GM18499 (cell line): ENCODE measurements at regions not wholly inside any gene's neighbourhood (a gene's known extent, or its start where the extent isn't known, plus 50 kb on each side); places are given as distances from the start of the nearest gene placed in this dataset.

Source experiments
- ATAC-seq: cut with Tn5 transposase; IDR thresholded peaks from one replicate; pipeline ENCODE4 v1.9.1; 2021; ENCODE audit warnings: moderate number of reproducible peaks; ENCODE audit not compliant: insufficient read depth, unreplicated experiment

DNA sequence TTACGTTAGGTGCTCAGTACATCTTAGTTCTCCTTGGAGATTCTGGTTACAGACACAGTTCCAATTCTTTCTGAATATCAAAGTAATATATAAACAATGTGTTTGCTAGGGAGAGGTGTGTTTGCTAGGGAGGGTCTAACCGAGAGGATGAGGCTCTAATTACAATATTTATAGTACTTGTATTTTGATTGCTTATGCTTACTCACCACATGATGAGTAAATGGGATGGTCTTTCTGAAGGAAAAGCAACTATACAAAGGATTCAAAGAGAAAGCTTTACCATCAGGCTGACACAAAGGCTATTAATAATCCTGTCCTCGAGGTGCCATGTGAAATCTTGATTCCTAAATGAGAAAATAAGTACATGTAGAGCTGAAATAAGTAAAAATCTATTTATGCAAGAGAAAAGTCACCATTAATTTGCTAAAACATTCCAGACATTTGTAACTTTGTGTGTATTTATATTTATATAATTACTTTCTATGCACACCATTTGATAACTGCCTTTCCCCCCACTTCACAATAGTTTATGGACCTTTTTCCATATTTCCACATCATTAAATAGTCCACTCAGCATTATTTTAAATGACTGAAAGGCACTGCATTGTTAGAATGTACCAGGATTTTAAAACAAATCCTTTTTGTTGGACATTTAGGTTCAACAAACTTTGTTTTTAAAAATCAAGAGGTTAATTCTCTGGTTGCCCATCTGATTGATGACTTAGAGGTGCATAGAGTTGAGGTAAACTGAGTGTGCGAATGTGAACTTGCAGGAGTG, 94.5 kb upstream of the FN1 start:
- ATAC-seq = no peak

DNA sequence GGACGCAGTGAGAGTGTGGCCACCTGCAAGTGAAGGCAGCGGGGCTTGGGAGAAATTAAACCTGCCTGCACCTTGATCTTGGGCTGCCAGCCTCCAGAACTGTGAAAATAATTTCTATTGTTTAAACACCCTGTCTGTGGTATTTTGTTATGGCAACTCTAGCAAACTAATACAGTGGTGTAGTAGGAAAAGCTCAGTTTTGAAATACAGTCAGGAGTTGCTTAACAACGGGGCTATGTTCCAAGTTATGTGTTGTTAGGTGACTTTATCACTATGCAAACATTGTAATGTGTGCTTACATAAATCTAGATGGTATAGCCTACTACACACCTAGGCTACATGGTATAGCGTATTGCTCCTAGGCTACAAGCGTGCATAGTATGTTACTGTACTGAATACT, 93.4 kb upstream of the FN1 start:
- ATAC-seq = no peak

DNA sequence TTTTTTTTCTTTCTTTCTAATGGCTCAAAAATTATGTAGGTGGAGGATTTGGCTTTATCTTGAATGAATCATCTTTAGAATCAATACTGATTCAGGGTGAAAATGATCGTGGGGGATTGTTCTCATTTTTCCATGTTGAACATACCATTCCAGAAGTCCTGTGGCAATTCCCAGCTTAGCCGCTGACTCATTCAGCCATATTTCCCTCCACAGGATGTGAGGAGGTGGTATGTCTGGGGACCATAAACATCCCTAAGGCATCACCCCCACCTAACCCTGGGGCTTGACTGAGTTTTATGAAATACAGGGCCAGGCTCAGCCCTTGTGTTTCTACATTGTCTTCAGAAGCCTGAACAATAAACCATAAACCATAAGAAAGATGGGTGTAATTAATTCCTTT, 92.7 kb upstream of the FN1 start:
- ATAC-seq = no peak

DNA sequence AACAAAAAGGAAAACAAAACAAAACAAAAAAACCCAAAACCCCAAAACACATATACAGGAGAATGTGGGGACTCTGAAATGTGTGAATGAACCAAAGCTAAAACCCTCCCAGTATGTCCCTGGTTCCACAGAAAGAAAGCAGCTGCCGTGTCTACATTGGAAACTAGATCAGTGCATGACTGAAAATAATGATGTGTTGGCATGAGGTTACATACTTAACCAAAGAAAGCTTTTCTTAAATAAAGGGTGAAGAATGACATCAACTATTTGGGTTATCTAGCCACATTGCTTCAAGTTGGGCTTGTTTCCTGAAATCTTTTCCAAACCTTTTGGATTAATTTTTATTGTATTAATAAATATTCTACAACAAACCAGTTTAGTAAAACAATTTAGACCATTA, 91.9 kb upstream of the FN1 start:
- no peak for ATAC-seq

DNA sequence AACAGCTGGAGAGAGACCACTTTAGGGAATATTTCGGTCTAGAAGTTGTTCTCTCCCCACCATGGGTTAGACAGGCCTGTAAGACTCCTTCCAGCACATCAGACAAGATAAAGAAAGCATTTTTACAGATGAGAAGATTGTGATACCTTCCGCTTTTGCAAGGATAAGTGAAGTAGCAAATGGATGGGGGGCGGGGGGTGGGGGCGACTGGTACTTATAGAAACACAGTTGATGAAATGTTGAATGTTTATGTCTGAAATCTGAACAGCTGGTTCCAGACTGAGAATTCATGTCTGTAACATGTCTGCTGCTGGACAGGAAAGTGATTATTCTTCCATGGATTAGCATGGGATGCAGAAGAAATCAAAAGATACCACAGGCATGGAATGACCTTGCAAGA, 90.5 kb upstream of the FN1 start:
- ATAC-seq = no peak

DNA sequence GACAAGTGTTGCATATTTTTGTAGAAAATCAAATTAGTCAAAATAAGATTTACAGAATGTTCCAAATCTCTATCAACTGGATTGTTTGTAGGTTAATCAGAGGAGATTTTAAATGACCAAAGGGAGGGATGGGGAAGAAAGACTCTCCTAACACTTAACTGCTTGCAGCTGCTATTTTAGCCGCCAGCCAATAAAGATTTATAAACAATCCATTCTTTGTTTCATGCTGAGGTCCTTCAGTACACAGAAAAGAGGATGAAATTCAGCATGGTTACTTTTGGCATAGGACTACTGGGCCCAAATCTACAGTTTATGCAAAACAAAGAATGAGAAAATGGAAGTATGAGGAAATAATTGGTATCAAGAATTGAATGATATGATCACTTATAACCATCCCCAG, 86.4 kb upstream of the FN1 start:
- no peak for ATAC-seq

DNA sequence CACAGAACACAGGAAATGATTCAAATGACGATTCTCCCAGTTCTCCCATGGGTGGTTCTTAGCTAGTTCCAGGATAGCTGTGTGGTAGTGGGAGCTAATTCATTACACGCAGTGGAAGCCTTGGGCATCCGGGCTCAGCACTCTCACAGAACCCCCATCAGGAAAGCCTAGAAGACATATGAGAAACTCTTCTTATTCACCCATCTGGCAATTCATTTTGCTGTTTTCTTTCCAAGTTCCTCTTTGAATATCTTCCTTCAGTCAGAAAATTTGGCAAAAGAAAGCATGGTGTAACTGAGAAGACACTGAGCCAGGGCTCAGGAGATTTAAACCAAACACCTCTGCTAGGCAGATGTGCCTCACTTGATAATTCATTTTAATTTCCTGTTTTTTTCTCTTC, 85.2 kb upstream of the FN1 start:
- ATAC-seq = no peak

DNA sequence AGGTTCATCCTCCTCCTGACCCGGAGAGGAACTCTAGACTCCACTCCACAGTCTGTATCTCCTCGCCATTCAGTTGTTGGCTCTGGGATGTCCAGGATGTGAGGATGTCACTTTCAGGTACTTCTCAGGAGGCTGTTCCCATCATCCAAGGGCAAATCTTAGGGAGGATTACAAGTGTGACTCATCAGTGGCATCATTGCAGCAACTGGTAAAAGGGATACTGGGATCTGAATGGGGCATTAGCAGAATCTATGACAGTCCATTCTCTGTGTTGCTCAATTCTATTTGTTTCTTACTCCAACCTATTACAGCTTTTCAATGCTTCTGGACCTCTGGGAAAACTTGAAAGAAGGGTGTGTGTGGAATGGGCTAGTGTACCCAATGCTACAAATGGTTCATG, 81.5 kb upstream of the FN1 start:
- no peak for ATAC-seq

DNA sequence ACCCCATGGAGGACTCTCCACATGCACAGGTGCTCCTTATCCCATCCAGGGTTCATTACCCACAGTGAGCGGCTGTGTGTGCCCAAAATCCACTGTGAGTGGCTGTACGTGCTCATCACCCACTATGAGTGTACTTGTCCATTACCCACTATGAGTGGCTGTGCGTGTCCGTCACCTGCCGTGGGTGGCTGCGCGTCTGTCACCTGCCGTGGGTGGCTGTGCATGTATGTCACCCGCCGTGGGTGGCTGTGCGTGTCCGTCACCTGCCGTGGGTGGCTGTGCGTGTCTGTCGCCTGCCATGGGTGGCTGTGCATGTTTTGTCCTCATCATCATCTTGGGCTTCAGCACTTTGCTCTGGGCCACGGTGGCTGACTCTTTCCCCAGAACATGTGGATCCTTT, 78.6 kb upstream of the FN1 start:
- no peak for ATAC-seq

DNA sequence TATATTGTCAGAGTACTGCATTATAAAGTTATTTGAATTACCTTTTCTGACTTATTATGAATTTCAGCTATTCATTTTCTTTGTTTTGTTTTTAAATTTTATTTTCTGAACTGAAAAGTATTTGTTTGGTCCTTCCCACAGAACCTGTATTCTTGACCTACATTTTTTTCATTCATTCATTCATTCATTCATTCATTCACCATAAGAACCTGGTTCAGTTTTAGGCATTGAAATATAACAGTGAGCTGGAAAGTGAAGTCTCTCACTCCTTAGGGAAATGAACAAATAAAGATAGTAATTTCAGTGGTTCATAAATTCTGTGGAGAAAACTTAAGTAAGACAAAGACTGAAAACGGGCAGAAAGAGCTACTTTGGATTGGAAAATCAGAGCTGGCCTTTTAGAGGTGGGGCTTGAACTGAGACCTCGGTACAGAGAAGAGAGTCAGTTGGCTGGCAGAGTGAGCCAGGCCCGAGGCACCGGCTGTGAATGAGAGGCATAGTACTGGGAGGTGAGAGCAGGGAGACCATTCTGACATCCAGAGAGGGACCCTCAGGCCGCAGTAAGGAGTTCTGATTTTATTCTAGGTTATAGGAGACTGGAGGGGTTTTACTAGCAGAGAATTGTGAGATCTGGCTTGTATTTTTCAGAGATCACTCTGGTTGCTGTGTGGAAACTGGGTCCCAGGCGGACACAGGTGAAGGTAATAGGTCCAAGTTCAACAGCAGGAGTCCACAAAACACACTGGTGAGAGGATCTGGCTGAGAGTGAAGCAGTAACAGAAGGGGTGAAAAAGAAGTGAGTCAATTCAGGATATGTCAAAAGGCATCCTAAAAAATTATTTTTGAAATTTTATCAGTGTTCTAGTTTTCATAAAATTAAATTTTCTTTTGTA, 75.8 kb upstream of the FN1 start:
- ATAC-seq = no peak

DNA sequence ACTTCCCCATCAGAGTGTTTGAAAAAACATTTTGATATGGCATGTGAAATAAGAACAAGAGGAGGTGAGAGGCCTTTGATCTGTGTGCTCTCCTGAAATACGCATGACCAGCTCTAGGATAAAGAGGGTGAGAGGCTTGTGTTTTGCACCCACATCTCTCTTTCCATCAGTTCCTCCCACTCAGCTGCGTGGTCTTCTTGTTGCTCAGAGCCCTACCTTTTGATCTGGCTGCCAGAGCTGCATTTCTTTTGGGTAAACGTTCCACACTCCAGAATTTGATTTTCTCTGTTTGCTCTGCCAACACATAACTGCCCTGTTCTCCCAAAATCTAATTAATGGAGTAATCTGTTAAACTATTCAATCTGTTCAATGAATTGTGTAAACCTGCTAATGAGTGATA, 72.0 kb upstream of the FN1 start:
- ATAC-seq = no peak

DNA sequence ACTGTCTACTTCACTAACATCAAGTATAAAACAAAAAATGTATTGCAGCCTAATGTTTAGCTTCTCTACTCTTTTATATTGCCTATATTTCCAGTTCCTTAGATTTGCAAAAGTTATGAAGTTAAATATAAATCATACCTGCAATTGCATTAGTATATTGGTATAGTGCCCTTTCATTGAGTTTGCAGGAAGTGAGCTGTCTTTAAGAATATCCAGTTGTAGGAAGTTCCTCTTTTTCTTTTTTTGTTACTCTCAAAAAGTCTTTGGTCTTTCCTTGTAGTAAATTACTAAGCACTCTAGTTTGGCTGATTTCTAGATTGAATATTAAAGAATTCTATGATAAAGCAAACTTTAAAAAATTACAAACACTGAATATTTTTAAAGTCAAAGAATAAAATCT, 71.3 kb upstream of the FN1 start:
- ATAC-seq = no peak

DNA sequence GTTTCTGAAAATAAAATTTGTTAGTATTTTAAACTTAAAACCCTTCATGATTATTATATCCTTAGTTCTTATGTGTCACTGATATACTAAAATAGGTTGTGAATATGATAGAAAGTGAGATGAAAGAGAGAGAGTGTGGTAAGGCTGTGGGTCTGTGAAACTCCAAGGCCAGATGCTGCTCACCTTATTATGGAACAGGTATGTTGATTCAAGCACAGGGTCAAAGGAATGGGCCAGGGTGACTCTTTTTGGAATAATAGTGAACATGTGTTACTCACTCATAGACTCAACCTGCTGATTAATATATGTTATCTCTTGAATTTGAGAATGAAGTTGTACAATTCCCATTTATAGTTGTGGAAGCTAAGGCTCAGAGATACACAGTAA, 70.7 kb upstream of the FN1 start:
- no peak for ATAC-seq

DNA sequence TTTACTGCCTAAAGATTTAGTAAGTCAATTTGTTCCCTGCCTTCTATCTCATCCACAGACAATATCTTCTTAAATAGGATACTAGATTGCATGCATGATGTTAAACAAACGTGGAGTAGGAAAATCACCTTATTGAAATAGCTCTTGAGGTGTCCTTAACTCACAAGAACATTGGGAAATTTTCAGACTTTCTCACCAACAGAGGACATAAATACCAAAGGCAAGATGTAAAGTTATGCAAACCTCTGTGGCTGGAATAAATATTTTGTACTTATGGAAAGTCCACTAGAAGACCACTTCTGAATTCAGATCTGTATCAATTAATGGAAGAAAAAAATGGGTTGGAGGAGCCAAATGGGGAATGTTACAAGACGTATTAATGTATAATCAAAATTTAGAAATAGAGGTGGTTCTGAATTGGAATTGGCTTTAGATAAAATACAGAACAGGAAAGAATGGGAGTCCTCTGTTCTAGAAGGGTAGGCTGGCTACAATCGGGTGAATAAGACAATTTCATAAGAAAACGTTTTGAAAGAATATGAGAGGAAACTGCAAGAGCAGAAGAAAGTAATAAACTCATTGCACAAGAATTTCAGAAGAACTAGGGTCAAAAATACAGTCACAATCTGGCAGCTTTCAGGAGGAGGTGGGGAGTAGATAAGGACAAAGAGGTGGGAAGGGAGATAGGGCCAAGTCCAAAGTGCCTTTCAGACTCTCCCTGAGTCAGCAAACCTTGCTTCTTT, 69.3 kb upstream of the FN1 start:
- no peak for ATAC-seq

DNA sequence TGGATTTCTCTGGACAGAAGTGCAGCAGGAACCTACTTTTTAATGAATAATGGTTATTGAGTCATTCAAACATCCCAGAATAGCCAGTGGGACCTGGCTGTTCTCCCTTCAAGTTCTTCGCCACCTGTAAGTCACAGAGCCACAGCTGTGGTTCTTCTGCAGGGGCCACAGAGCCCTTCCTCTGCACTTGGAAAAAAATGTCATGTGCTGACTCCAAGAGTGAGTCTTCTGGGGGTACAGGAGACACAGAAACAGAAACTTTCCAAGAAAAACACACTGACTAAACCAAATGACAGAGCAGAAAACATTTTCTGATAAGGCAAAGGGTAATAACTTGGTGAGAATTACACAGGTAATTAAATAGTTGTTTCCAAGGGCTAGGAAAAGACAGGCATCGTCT, 68.7 kb upstream of the FN1 start:
- no peak for ATAC-seq

DNA sequence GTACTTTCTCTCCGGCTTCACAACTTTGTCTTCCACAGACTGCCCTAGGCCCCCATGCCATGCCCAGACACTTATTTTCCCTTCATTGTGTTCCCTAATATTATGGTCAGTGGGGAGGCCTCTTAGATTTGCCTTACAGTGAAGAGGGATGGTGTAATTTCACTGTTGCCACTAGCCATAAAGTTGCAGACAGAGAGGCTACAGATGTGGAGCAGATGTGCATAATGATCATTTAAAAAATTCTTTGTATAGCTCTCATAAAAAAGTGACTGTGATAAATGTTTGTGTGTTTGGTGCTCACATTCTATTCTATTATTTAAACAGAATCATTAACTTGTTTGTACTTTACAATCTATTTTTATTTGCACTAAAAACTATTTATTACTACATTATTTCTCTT, 67.5 kb upstream of the FN1 start:
- no peak for ATAC-seq

DNA sequence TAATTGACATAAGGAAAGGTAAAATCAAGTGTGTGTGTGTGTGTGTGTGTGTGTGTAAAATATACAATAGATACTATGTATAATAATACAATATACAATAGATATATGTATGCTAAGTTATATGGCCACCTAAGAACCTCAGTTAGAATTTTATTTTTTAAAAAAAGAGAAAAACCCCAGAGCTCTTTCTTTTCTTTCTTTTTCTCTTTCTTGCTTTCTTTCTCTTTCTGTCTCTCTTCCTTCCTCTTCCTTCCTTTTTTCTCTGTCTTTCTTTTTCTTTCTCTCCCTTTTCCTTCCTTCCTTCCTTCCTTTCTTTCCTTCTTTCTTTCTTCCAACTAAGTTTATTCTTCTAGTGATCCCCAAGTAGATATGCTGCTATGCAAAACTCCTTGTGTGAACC, 64.6 kb upstream of the FN1 start:
- ATAC-seq = no peak

DNA sequence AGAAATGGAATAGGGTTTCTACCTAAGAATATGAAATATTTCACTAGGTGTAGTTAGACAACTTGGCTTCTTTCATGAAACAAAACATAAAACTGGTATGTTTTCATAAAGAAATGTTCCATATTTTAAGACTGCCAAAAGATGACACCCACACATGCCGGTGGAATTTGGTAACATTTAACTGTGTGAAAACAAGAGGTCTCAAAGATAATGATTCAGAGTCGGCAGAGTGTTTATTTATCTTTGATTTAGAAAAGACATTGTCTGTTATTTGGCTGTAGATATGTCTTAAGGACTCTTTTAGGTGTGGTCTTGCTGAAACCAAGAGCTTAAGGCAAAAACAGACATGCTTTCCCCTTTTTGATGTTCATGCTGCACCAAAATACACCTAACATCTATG, 63.5 kb upstream of the FN1 start:
- ATAC-seq = no peak

DNA sequence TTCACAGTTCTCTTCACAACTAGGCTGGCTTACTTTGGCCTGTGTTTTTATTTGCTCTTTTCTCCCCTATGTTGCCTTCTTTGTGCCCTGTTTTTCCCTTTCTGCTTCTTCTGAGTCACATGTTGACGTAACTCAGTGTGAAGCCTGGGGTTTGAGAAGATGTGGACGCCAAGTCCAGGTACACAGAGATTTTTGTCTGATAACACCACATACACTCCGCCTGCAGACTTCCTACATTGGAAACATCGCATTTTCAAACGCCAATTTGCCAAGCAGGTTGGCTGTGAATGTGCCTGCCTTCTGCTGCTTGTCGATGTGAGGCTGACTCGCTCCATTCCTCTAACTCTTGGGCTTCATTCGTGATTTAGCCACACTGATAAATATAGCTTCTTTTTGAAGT, 62.6 kb upstream of the FN1 start:
- no peak for ATAC-seq

DNA sequence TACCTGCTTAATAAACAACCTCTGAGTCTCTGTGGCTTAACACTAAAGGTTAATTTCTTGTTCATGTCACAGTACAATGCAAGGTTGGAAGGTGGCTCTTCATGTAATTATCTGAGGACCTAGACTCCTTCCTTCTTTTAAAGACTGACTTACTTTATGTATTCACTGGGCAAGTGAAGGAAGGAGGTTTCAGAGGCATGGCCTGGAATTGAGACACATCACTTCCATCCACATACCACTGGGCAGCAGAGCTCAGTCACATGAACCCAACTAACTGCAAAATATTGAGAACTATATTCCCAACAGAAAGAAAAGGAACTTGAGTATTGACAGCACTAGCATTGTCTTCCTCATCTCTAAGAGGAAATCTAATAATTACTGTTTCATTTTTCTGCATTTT, 57.5 kb upstream of the FN1 start:
- no peak for ATAC-seq

DNA sequence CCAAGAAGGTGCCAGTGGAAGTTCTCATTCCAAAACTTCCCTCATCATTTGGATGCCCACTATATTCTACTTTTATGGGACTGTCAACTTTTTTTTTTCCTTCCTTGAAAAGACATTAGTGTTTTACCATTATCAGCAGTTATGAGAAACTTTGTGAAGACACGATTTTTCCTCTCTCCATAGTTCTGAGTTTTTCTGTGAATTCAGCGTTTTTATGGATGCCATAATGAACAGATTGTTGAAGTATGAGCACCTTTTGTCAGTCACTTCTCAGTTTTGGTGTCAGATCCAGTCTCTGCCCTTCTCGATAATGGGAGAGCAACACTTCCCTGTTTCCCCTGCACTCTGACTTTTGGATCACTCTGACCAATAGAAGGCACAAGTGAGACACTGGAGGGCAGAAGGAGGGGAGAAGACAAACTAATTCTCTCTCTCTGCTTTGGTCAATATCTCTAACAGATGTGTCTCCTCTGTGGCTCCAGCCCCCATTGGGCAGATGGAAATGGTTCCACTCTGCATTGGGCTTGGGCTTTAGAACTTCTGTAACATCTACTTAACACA, 53.5 kb upstream of the FN1 start:
- no peak for ATAC-seq
